Fibroblast of skin of scalp (primary cell): ENCODE measurements at regions not wholly inside any gene's neighbourhood (a gene's known extent, or its start where the extent isn't known, plus 50 kb on each side); places are given as distances from the start of the nearest gene placed in this dataset.
A peak's percentile ranks its signal among the peaks of the same experiment; 100 is the strongest.
"Not testable (repeated sequence)": the region's sequence is repeated elsewhere in the genome, so short reads cannot be mapped to it uniquely, and the experiment has no call there.

ENCODE experiments used
- DNase-seq: peaks from one replicate; pipeline ENCODE4 v3.0.0-alpha.2; 2013

GRCh38 chr10:36764823-36765222 lies 360.6 kb upstream of the ANKRD30A start:
- no peak for DNase-seq

- DNase-seq = no peak
These were observed 364.3 kb upstream of the ANKRD30A start for GRCh38 chr10:36761121-36761520.

GRCh38 chr10:36759141-36759805 lies 366.1 kb upstream of the ANKRD30A start:
- DNase-seq = peak; percentile 87

- no peak for DNase-seq
These were observed 377.1 kb upstream of the ANKRD30A start for GRCh38 chr10:36748128-36748871.

GRCh38 chr10:36739884-36740445 lies 385.4 kb upstream of the ANKRD30A start:
- DNase-seq = no peak

GRCh38 chr10:36738738-36739431 lies 386.5 kb upstream of the ANKRD30A start:
- DNase-seq = no peak

GRCh38 chr10:36736311-36736710 lies 389.1 kb upstream of the ANKRD30A start:
- no peak for DNase-seq

GRCh38 chr10:36734590-36734989 lies 390.8 kb upstream of the ANKRD30A start:
- DNase-seq = not testable (repeated sequence)

- no peak for DNase-seq
These were observed 395.1 kb upstream of the ANKRD30A start for GRCh38 chr10:36730316-36730715.

- DNase-seq = no peak
These were observed 396.8 kb upstream of the ANKRD30A start for GRCh38 chr10:36728626-36729025.

GRCh38 chr10:36725581-36726520 lies 399.5 kb upstream of the ANKRD30A start:
- peak; percentile 91 for DNase-seq

- DNase-seq = no peak
These were observed 402.6 kb upstream of the ANKRD30A start for GRCh38 chr10:36722777-36723176.

- peak; percentile 5 for DNase-seq
These were observed 403.5 kb upstream of the ANKRD30A start for GRCh38 chr10:36721871-36722270.

- peak; percentile 42 for DNase-seq
These were observed 404.5 kb upstream of the ANKRD30A start for GRCh38 chr10:36720895-36721294.

GRCh38 chr10:36717118-36717517 lies 408.3 kb upstream of the ANKRD30A start:
- no peak for DNase-seq

GRCh38 chr10:36716291-36716690 lies 409.1 kb upstream of the ANKRD30A start:
- DNase-seq = no peak

GRCh38 chr10:36712695-36713094 lies 412.7 kb upstream of the ANKRD30A start:
- peak; percentile 10 for DNase-seq

GRCh38 chr10:36711361-36711760 lies 414.0 kb upstream of the ANKRD30A start:
- DNase-seq = no peak

- no peak for DNase-seq
These were observed 421.3 kb upstream of the ANKRD30A start for GRCh38 chr10:36704124-36704523.

- no peak for DNase-seq
These were observed 422.2 kb upstream of the ANKRD30A start for GRCh38 chr10:36703179-36703578.

GRCh38 chr10:36700123-36700522 lies 425.3 kb upstream of the ANKRD30A start:
- DNase-seq = no peak

- DNase-seq = no peak
These were observed 432.6 kb upstream of the ANKRD30A start for GRCh38 chr10:36692759-36693158.
